Activated naive CD4-positive, alpha-beta T cell treated with anti-CD3 and anti-CD28 coated beads, Interleukin-2, amount 10 ng/mL, durations not matched to agents 7 days and 5 days (primary cell): ENCODE measurements at regions not wholly inside any gene's neighbourhood (a gene's known extent, or its start where the extent isn't known, plus 50 kb on each side); places are given as distances from the start of the nearest gene placed in this dataset.
"Not testable (repeated sequence)": the region's sequence is repeated elsewhere in the genome, so short reads cannot be mapped to it uniquely, and the experiment has no call there.

Experiments
- CTCF ChIA-PET: fragments of 350-600 bp; sonication (Branson Sonifier 250); formaldehyde crosslinking; loops from one replicate; lab custom pipeline; 2021; ENCODE audit warnings: antibody characterized with exemption; lab: Charles Lee
- DNase-seq: peaks from one replicate; pipeline ENCODE4 v3.0.0-alpha.2; 2020
- H3K27ac Mint-ChIP-seq: one replicate; pipeline ENCODE4 v1.8.0; 2021; ENCODE audit warnings: mild to moderate bottlenecking, moderate library complexity, mixed read lengths
- H3K27me3 Mint-ChIP-seq: one replicate; pipeline ENCODE4 v1.8.0; 2021; ENCODE audit warnings: mild to moderate bottlenecking, mixed read lengths
- H3K36me3 Mint-ChIP-seq: one replicate; pipeline ENCODE4 v1.8.0; 2021; ENCODE audit warnings: mixed read lengths
- H3K4me1 Mint-ChIP-seq: one replicate; pipeline ENCODE4 v1.8.0; 2021; ENCODE audit warnings: mixed read lengths
- H3K4me3 Mint-ChIP-seq: one replicate; pipeline ENCODE4 v1.8.0; 2021; ENCODE audit warnings: mild to moderate bottlenecking, moderate library complexity, mixed read lengths
- H3K9me3 Mint-ChIP-seq: one replicate; pipeline ENCODE4 v1.8.0; 2021; ENCODE audit warnings: mixed read lengths

DNA sequence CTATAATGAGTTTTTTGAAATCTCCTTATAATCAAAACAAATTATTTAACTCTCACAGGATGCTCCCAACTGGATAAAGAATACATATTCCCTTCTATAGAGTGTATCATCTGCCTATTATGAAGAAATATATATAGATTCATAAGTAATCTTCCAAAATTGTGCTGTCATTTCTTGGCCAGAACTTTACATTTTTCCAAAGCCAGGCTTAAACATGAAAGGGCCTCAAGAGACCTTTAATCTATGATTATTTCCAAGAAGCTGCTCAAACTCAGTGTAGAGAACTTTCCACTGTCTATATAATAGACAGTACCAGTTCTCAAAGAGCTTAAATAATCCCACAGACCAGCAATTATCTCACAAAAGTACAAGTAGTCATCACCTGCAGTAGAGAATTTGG, 211.0 kb downstream of the AKAIN1 start:
- peaks cover 5% of the 10 kb centered on the region for H3K9me3 Mint-ChIP-seq
- no peaks in the 10 kb centered on the region for H3K27me3 Mint-ChIP-seq
- DNase-seq = no peak
- no peaks in the 10 kb centered on the region for H3K4me1 Mint-ChIP-seq
- CTCF ChIA-PET = no interaction called here
- H3K36me3 Mint-ChIP-seq = no peaks in the 10 kb centered on the region
- H3K27ac Mint-ChIP-seq = no peak overlapping the region
- no peak overlapping the region for H3K4me3 Mint-ChIP-seq

DNA sequence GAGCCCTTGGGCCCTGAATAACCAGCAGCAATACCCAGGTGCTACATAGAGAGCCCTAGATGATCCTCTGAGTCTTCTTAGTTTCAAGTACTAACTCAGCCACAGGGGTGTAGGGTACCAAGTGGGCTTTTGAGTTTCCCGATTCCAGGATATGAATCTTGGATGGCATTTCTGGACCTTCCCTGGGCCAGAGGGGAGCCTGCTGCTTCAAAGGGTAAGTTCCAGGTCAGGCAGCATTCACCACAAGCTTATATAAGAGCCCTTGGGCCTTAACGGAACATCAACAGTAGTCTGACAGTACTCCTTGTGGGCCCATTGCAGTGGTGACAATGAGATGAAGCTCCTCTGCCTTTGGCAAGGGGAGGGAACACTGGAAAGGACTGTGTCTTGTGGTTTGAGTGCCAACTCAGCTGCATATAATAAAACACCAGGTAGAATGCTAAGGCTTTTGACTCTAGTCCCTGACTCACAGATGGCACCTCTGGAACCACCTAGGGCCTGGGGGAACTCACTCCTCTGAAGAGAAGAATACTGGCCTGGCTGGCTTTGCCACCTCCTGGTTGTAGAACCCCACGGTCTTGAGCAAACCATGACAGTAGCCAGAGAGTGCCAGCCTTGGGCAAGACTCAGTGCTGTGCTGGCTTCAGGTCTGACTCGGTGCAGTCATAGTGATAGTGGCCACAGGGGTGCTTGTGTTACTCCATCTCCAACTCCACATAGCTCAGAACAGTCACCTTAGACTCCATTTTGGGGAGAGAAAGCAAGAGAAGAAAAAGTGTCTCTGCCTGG, 235.7 kb downstream of the AKAIN1 start:
- DNase-seq = no peak
- CTCF ChIA-PET = no interaction called here
- no peaks in the 10 kb centered on the region for H3K36me3 Mint-ChIP-seq
- H3K27me3 Mint-ChIP-seq = no peaks in the 10 kb centered on the region
- H3K4me3 Mint-ChIP-seq = no peak overlapping the region
- H3K27ac Mint-ChIP-seq = no peak overlapping the region
- peaks cover 6% of the 10 kb centered on the region for H3K9me3 Mint-ChIP-seq
- H3K4me1 Mint-ChIP-seq = no peaks in the 10 kb centered on the region

DNA sequence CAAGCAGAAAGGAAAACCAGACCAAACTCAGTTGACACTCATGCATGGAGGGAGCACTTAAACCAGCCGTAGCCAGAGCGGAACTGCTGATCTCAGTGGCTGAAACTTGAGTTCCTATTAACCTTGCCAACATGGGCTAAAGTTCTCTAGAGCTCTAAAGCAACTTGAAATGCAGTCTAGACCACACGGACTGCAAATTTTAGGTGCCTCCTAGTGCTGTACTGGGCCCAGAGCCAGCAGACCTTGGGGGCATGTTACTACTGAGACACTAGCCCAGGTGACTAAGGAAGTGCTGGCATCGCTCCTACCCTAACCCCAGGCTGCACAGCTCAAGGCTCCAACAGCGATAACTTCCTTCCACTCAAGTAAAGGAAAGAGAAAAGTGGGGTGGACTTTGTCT, 236.5 kb downstream of the AKAIN1 start:
- DNase-seq = no peak
- Mint-ChIP-seq H3K27me3 (no peaks in the 10 kb centered on the region), H3K9me3 (peaks cover 6% of the 10 kb centered on the region), H3K36me3 (no peaks in the 10 kb centered on the region), H3K4me3 (no peak overlapping the region), H3K27ac (no peak overlapping the region), H3K4me1 (no peaks in the 10 kb centered on the region)
- CTCF ChIA-PET = no interaction called here

DNA sequence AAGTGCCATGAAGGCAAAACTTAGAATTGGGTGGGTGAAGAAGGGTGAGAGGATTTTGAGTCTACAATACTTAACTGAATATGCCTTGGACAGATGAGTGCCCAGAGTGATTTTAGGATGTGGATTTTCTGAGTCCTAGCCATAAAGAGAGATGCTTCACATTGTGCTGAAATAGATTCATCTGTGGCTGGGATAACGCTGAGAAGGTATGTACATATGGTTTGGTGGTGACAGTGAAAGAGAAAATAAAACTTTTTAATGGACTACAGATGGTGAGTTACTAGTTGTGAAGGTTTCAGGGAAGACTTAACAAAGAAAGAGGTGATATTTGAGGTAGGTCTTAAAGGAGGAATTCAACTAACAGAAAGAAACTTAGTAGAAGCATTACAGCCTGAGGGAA, 265.8 kb downstream of the AKAIN1 start:
- Mint-ChIP-seq H3K27ac (no peak overlapping the region), H3K27me3 (no peaks in the 10 kb centered on the region), H3K4me1 (no peaks in the 10 kb centered on the region), H3K4me3 (no peak overlapping the region), H3K9me3 (peaks cover 10% of the 10 kb centered on the region), H3K36me3 (no peaks in the 10 kb centered on the region)
- CTCF ChIA-PET = no interaction called here
- no peak for DNase-seq

DNA sequence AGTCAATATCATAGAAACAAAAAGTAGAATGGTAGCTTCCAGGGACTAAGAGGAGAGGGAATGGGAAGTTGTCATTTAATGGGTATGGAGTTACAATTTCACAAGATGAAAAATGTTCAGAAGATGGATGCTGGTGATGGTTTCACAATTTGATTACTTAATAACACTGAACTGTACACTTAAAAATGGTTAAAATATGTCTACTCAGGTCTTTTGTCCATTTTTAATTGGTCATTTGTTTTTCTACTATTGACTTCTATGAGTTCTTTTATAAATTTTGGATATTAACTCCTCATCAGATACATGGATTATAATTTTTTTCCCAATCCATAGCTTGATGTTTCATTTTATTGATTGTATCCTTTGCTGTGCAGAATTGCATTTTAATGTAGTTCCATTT, 275.5 kb downstream of the AKAIN1 start:
- peaks cover 4% of the 10 kb centered on the region for H3K9me3 Mint-ChIP-seq
- H3K36me3 Mint-ChIP-seq = no peaks in the 10 kb centered on the region
- no peak overlapping the region for H3K27ac Mint-ChIP-seq
- H3K4me1 Mint-ChIP-seq = no peaks in the 10 kb centered on the region
- no peaks in the 10 kb centered on the region for H3K27me3 Mint-ChIP-seq
- CTCF ChIA-PET = no interaction called here
- no peak for DNase-seq
- no peak overlapping the region for H3K4me3 Mint-ChIP-seq

DNA sequence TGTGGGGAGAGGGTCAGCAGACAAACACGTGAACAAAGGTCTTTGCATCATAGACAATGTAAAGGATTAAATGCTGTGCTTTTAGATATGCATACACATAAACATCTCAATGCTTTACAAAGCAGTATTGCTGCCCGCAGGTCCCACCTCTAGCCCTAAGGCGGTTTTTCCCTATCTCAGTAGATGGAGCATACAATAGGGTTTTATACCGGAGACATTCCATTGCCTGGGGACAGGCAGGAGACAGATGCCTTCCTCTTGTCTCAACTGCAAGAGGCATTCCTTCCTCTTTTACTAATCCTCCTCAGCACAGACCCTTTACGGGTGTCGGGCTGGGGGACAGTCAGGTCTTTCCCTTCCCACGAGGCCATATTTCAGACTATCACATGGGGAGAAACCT, 279.5 kb downstream of the AKAIN1 start:
- H3K27ac Mint-ChIP-seq, DNase-seq, CTCF ChIA-PET: not testable (repeated sequence)

DNA sequence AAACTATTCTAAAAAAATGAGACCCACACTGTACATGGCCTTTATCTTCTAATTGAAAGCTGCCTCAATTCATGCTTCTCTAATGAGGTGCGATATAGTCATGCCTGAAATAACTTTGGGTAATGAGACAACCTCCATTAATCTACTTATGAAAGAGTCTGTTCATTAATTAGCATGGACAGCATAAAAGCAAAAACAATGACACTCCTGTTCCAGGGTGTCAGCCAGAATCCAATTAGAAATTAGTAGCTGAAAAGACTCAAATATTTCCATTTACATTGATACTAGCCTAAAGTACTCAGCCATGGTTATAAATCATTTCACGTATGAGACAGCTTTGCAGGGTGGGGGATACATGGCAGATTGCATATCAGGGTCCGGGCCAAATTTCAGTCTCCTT, 288.7 kb downstream of the AKAIN1 start:
- CTCF ChIA-PET = no interaction called here
- H3K27ac Mint-ChIP-seq = no peak overlapping the region
- no peaks in the 10 kb centered on the region for H3K4me1 Mint-ChIP-seq
- no peaks in the 10 kb centered on the region for H3K27me3 Mint-ChIP-seq
- H3K4me3 Mint-ChIP-seq = no peak overlapping the region
- H3K36me3 Mint-ChIP-seq = no peaks in the 10 kb centered on the region
- no peaks in the 10 kb centered on the region for H3K9me3 Mint-ChIP-seq
- no peak for DNase-seq

More for the DNA sequence above, 279.5 kb downstream of the AKAIN1 start:
- H3K36me3 Mint-ChIP-seq, H3K27me3 Mint-ChIP-seq, H3K4me3 Mint-ChIP-seq, H3K4me1 Mint-ChIP-seq, H3K9me3 Mint-ChIP-seq: not testable (repeated sequence)

DNA sequence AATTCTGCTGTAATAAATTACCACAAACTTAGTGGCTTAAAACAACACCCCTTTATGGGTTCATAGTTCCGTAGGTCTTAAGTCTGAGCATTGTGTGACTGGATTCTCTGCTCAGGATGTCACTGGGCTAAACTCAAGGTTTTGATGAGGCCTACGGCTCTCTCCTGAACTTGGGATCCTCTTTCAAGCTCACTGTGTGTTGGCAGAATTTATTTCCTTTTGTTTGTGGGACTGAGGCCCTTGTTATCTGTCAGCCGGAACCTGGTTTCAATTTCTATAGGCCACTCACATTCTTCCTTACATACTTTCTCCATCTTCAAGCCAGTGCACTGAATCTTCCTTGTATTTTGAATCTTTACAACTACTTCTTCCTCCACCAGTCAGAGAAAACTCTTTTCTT, 290.2 kb downstream of the AKAIN1 start:
- Mint-ChIP-seq H3K27me3 (no peaks in the 10 kb centered on the region), H3K9me3 (peaks cover 3% of the 10 kb centered on the region), H3K36me3 (no peaks in the 10 kb centered on the region), H3K27ac (no peak overlapping the region), H3K4me1 (no peaks in the 10 kb centered on the region), H3K4me3 (no peak overlapping the region)
- no peak for DNase-seq
- CTCF ChIA-PET = no interaction called here

DNA sequence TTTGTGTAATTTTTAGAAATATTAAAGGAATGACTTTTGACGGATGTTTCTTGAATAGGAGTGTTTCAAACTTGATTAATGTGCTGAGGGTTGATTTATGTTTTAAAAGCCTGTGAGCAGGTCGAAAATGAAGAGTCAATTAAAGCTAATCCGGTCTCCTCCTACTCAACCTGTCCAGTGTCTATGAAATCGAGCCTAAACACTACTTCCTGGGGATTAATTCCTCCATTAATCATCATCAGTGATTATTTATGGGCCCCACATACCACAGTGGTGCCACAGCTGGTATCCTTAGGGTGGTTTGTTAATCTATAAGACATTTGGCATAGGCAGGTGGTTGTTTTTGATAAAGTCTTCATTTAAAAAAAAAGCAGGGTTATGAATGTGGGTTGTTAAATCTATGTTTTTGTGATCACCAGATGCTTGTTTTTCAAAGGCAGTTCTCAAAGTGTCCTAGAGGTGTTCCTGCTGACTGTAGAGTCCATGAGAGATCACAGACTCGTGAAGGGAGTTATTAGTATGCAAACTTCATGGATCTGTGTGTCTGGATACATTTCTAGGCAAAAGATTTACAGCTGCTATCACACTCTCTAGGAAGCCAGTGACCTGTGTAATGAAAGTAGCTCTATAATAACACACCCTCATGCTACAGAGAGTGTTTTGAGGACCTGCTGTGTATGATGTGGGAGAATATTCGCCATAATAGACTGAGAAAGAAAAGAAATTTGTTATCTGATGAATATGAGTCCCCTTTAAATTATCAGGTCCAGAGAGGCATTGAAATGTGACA, 308.6 kb downstream of the AKAIN1 start:
- no peaks in the 10 kb centered on the region for H3K27me3 Mint-ChIP-seq
- CTCF ChIA-PET = no interaction called here
- no peaks in the 10 kb centered on the region for H3K36me3 Mint-ChIP-seq
- no peak for DNase-seq
- H3K27ac Mint-ChIP-seq = no peak overlapping the region
- no peaks in the 10 kb centered on the region for H3K4me1 Mint-ChIP-seq
- H3K9me3 Mint-ChIP-seq = peaks cover 13% of the 10 kb centered on the region
- H3K4me3 Mint-ChIP-seq = no peak overlapping the region

DNA sequence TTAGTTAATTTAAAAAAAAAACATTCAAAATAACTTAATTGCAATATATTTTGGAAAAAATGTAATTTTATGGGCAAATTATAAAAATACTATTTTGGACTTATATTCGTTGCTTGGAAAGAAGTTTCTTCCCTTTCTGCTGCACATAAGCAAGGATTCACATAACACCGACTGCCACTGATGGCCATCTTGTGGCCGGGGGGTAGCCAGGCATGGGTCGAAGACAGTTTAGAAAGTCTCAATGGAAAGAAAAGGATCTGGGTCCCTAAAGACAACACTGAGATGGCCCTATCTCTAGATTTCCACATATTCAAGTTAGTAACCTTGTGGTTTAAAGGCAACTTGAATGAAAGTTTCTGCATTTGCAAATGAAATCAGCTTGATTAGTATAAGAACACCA, 318.6 kb downstream of the AKAIN1 start:
- no peak for DNase-seq
- Mint-ChIP-seq H3K27ac (no peak overlapping the region), H3K36me3 (no peaks in the 10 kb centered on the region), H3K4me1 (no peaks in the 10 kb centered on the region), H3K4me3 (no peak overlapping the region), H3K9me3 (peaks cover 18% of the 10 kb centered on the region), H3K27me3 (no peaks in the 10 kb centered on the region)
- CTCF ChIA-PET = no interaction called here

DNA sequence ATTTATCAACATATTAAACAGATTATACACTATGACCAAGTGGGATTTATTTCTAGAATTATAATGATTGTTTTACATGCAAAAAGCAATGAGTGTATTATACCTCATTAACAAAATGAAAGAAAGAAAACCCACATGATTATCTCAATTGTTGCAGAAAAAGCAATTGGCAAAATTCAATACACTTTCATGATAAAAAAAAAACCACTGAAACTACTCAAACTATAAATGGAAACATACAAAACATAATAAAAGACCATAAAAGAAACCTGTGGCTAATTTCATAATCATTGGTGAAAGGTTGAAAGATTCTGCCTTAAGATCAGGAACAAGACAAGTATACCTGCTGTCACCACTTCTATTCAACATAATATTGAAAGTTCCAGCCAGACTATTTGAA, 325.9 kb downstream of the AKAIN1 start:
- H3K9me3 Mint-ChIP-seq = peaks cover 18% of the 10 kb centered on the region
- CTCF ChIA-PET = no interaction called here

DNA sequence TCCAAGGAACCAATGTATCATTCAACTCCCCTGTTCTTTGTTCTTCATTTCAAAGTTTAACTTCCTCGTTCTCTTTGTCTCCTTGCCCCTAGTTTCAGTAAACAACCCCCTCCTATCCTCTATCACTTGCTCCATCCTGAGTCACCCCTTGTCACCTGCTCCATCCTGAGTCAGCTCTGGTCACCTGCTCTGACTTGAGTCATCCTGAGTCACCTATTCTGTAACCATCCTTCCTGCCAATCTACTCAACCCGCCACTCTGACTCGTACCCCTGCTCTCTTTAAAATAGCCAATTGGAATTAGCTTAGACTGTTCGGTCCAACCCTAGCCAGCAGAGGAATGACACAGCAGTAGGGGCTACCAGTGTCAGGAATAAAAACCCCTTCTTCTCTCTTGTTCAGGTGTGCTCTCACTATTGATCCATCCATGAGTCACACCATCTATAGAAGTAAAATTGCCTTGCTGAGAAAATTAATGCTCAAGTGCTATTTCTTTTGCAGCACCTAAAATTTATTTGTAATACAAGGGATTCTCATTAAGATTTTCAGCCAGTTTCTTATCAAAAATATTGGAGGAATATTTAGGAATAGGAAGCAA, 326.8 kb downstream of the AKAIN1 start:
- no peak for DNase-seq
- H3K4me1 Mint-ChIP-seq = no peaks in the 10 kb centered on the region
- peaks cover 18% of the 10 kb centered on the region for H3K9me3 Mint-ChIP-seq
- CTCF ChIA-PET = no interaction called here
- no peak overlapping the region for H3K4me3 Mint-ChIP-seq
- H3K36me3 Mint-ChIP-seq = no peaks in the 10 kb centered on the region
- no peak overlapping the region for H3K27ac Mint-ChIP-seq
- H3K27me3 Mint-ChIP-seq = no peaks in the 10 kb centered on the region

More for the DNA sequence above, 325.9 kb downstream of the AKAIN1 start:
- no peaks in the 10 kb centered on the region for H3K4me1 Mint-ChIP-seq
- H3K36me3 Mint-ChIP-seq = no peaks in the 10 kb centered on the region
- no peak overlapping the region for H3K27ac Mint-ChIP-seq
- H3K4me3 Mint-ChIP-seq = no peak overlapping the region
- no peaks in the 10 kb centered on the region for H3K27me3 Mint-ChIP-seq
- DNase-seq = no peak

DNA sequence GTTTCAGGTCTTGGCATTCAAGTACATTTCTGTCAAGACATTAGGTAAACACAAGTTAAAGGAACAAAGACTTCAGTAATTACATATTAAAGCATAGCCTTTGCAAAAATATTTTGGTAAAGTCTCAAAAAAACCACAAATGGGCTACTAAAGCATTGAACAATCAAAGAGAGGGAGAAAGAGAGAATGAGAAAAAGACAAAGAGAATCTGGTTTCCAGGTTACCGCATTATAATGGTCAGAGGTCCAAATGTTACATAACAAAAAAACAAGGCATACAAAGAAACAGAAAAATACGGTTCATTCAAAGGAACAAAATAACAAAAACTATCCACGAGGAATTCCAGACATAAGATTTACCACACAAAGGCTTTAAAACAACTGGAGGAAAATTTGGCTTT, 327.9 kb downstream of the AKAIN1 start:
- H3K27ac Mint-ChIP-seq = no peak overlapping the region
- H3K36me3 Mint-ChIP-seq = no peaks in the 10 kb centered on the region
- no peaks in the 10 kb centered on the region for H3K4me1 Mint-ChIP-seq
- peaks cover 16% of the 10 kb centered on the region for H3K9me3 Mint-ChIP-seq
- no peak overlapping the region for H3K4me3 Mint-ChIP-seq
- CTCF ChIA-PET = no interaction called here
- H3K27me3 Mint-ChIP-seq = no peaks in the 10 kb centered on the region
- no peak for DNase-seq

DNA sequence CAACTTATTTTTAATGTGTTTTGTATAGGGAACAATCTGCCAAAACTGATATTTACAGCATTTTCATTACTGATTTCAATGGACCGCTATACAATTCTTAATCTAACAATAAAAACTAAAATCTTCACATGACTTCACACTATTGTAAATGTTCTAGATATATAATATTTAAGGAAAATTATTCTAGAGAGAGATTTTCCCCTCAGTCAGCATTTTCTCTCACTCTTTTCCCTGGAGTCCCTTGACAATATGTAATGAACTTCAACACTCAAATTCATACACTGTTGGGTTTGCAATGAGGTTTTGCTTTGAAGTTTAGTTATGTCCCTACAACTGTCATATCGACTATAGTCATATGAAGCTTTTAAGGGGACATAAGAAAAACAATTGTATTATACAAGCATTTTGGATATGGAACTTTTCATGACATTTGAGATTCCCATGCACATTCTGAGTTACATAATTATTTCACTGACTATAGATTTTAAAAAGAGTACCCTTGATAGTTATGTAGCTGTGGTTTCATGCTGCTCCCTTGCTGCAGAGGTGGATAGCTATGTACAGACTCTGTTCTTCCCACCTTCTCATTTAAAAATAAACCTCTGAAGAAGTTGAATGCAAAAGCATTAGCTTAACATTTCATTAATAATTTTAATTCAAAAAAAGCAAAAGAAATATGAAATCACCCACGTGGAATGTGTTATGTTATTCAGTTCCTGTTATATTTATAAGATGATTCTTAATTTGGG, 338.5 kb downstream of the AKAIN1 start:
- Mint-ChIP-seq H3K27ac (no peak overlapping the region), H3K4me1 (no peaks in the 10 kb centered on the region), H3K27me3 (no peaks in the 10 kb centered on the region), H3K9me3 (no peaks in the 10 kb centered on the region), H3K36me3 (no peaks in the 10 kb centered on the region), H3K4me3 (no peak overlapping the region)
- CTCF ChIA-PET = no interaction called here
- DNase-seq = no peak
